Bronchial epithelial cell (primary cell): ENCODE measurements at regions not wholly inside any gene's neighbourhood (a gene's known extent, or its start where the extent isn't known, plus 50 kb on each side); places are given as distances from the start of the nearest gene placed in this dataset.

Experiments
- DNase-seq: peaks from one replicate; pipeline ENCODE4 v3.0.0-alpha.2; 2010; ENCODE audit warnings: low read depth
- FAIRE-seq: peaks from 2 replicates; lab custom pipeline; 2011; peaks lifted over from hg19 to GRCh38; lab: Jason Lieb, UNC
- H3K27me3 ChIP-seq: 2 replicates; pipeline ENCODE4 v1.5.1; 2011; ENCODE audit warnings: low read length; ENCODE audit not compliant: control insufficient read depth, insufficient read depth
- H3K36me3 ChIP-seq: 2 replicates; pipeline ENCODE4 v1.5.1; 2011; ENCODE audit warnings: low read length; ENCODE audit not compliant: control insufficient read depth, insufficient read depth
- H3K4me3 ChIP-seq: 2 replicates; pipeline ENCODE4 v1.5.1; 2011; ENCODE audit warnings: mild to moderate bottlenecking, low read depth, low read length, control low read depth
- CTCF ChIP-seq: IDR thresholded peaks from 2 replicates; pipeline ENCODE4 v1.5.1; 2011; ENCODE audit warnings: mild to moderate bottlenecking, moderate library complexity, low read length, control low read depth, inconsistent platforms; ENCODE audit not compliant: insufficient read depth, severe bottlenecking

GRCh38 chr16:11401161-11402050 lies 56.1 kb downstream of the RMI2 start:
- H3K27me3 ChIP-seq: no peaks in the 10 kb centered on the region
- DNase-seq (no peak), FAIRE-seq (no peak)
- TF ChIP-seq CTCF: no peak
- H3K4me3 ChIP-seq: no peak overlapping the region
- H3K36me3 ChIP-seq: no peaks in the 10 kb centered on the region

DNA sequence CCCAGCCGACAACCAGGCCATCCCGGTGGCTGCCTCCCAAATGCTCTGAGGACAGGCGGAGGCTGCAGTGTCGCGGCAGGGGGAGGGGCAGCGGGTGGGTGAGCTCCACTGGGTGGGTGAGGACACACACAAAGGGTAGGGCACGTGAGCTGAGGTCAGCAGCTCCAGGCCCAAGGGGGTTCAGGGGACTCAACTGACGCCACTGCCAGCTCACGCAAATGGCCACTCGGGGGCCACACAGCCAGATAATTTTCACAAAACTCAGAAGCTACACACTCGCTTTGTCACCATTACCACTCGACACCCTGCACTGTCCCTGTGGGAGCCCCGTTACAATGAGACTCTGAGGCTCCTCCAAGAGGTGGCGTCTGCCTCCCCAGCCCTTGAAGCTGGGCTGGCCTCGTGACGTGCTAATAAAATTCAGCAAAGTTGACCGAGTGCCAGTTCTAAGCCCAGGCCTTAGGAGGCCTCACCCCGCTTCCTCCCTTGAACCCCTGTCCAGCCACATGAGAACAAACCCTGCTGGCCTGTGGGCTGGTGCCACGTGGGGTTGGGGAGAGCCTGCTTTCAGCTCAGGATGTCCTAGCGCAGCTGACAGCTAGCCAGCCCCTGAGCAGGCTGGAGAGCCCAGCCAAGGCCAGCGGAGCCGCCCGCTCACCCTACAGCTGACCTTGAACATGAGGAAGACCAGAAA lies 56.9 kb downstream of the RMI2 start:
- Histone ChIP-seq H3K36me3 (no peaks in the 10 kb centered on the region), H3K27me3 (no peaks in the 10 kb centered on the region), H3K4me3 (no peak overlapping the region)
- DNase-seq: no peak
- no peak for TF ChIP-seq CTCF
- FAIRE-seq: no peak

GRCh38 chr16:11402745-11403533 lies 57.7 kb downstream of the RMI2 start:
- no peak overlapping the region for H3K4me3 ChIP-seq
- no peaks in the 10 kb centered on the region for H3K36me3 ChIP-seq
- DNase-seq: no peak
- TF ChIP-seq CTCF: no peak
- no peaks in the 10 kb centered on the region for H3K27me3 ChIP-seq
- FAIRE-seq: no peak

- Histone ChIP-seq H3K4me3 (no peak overlapping the region), H3K36me3 (no peaks in the 10 kb centered on the region), H3K27me3 (no peaks in the 10 kb centered on the region)
- DNase-seq (no peak), FAIRE-seq (no peak)
- no peak for TF ChIP-seq CTCF
These were observed 58.2 kb downstream of the RMI2 start for GRCh38 chr16:11403534-11403795.

DNA sequence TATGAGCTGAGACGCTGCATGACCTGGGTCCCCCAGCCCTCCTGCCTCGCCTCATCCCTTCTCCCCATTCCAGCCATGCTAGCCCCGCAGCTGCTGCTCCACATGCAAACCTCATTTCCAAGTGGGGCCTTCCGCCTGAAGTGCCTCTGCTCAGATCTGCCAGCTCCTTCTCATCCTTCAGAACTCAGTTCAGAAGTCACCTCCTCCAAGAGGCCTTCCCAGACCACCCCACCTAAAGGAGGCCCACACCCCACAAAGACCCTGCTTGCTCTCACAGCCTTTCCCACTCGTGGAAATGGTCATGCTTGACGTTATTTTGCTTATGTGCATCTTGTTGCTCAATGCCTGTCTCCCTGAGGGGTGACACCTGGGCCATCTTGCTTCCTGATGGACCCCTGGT lies 58.7 kb downstream of the RMI2 start:
- no peaks in the 10 kb centered on the region for H3K27me3 ChIP-seq
- H3K36me3 ChIP-seq: no peaks in the 10 kb centered on the region
- FAIRE-seq (no peak), DNase-seq (no peak)
- H3K4me3 ChIP-seq: no peak overlapping the region
- no peak for TF ChIP-seq CTCF
